ENCODE measurements at regions not wholly inside any gene's neighbourhood (a gene's known extent, or its start where the extent isn't known, plus 50 kb on each side); places are given as distances from the start of the nearest gene placed in this dataset.
"Not testable (repeated sequence)": the region's sequence is repeated elsewhere in the genome, so short reads cannot be mapped to it uniquely, and the experiment has no call there.

DNA sequence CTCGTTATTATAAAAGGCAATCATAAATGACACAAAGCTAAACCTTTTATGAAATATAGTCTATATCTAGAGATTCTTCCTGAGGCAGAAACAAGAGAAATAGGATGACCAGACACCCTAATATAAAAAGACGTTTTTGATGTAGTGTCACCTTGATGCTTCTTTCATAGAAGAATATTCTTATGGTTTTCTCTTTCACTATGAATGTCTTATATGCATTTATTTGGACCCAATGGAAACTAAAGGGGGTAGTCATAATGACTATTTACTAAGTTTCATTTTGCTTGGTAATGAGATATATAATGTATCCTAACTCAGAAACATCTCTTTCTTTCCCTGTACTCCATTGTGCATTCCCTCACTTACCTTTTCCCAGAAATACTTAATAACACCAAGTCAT lies 393.9 kb downstream of the RAP2B start:
- Mint-ChIP-seq H3K9me3 (peaks cover 26% of the 10 kb centered on the region), H3K36me3 (ENCODE audit: low read depth) (no peaks in the 10 kb centered on the region), H3K27ac (no peak overlapping the region), H3K27me3 (no peaks in the 10 kb centered on the region), H3K4me3 (no peak overlapping the region), H3K4me1 (ENCODE audit: low read depth) (no peaks in the 10 kb centered on the region)
- intact Hi-C loops (cut with micrococcal nuclease) = no loop called here

- H3K27ac Mint-ChIP-seq; H3K36me3 Mint-ChIP-seq (ENCODE audit: low read depth); intact Hi-C loops (cut with micrococcal nuclease); H3K4me1 Mint-ChIP-seq (ENCODE audit: low read depth); H3K4me3 Mint-ChIP-seq; H3K27me3 Mint-ChIP-seq: not testable (repeated sequence)
- peaks cover 43% of the 10 kb centered on the region for H3K9me3 Mint-ChIP-seq
Observed at GRCh38 chr3:153559366-153559765, 397.3 kb downstream of the RAP2B start.

- intact Hi-C loops (cut with micrococcal nuclease) = no loop called here
- Mint-ChIP-seq H3K4me3 (no peak overlapping the region), H3K36me3 (ENCODE audit: low read depth) (no peaks in the 10 kb centered on the region), H3K27me3 (peaks cover 1% of the 10 kb centered on the region), H3K4me1 (ENCODE audit: low read depth) (no peaks in the 10 kb centered on the region), H3K27ac (no peak overlapping the region), H3K9me3 (peaks cover 29% of the 10 kb centered on the region)
Observed at GRCh38 chr3:153567011-153567410, 405.0 kb downstream of the RAP2B start.

GRCh38 chr3:153567556-153567955 lies 405.5 kb downstream of the RAP2B start:
- Mint-ChIP-seq H3K4me3 (no peak overlapping the region), H3K36me3 (ENCODE audit: low read depth) (no peaks in the 10 kb centered on the region), H3K27ac (no peak overlapping the region), H3K9me3 (peaks cover 29% of the 10 kb centered on the region), H3K27me3 (peaks cover 1% of the 10 kb centered on the region), H3K4me1 (ENCODE audit: low read depth) (no peaks in the 10 kb centered on the region)
- intact Hi-C loops (cut with micrococcal nuclease) = no loop called here

DNA sequence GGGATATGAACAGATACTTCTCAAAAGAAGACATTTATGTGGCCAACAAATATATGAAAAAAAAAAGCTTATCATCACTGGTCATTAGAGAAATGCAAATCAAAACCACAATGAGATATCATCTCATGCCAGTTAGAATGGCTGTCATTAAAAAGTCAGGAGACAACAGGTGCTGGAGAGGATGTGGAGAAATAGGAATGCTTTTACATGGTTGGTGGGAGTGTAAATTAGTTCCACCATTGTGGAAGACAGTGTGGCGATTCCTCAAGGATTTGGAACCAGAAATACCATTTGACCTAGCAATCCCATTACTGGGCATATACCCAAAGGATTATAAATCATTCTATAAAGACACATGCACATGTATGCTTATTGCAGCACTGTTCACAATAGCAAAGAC lies 408.5 kb downstream of the RAP2B start:
- H3K9me3 Mint-ChIP-seq; H3K4me1 Mint-ChIP-seq (ENCODE audit: low read depth); H3K27ac Mint-ChIP-seq; H3K4me3 Mint-ChIP-seq; intact Hi-C loops (cut with micrococcal nuclease); H3K36me3 Mint-ChIP-seq (ENCODE audit: low read depth); H3K27me3 Mint-ChIP-seq: not testable (repeated sequence)

DNA sequence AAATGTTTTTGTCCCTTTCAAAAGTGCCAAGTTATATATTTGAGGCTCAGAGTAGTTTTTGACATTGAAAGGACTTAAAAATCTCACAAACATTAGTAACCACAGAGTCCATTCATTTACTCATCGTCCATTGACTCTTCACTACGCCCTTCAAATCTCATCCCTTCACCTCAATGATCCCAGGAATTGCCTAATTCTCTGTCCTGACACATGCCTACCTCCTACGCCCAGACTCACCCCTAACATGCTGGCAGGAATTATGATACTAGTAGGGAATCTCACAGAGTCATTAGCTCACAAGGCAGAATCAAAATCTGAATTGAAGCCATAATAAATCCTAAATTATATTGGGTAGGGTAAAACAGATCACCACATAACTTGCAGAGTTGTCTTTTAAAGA lies 410.1 kb downstream of the RAP2B start:
- no peaks in the 10 kb centered on the region for H3K9me3 Mint-ChIP-seq
- H3K27ac Mint-ChIP-seq = no peak overlapping the region

GRCh38 chr3:153572654-153573053 lies 410.6 kb downstream of the RAP2B start:
- H3K36me3 Mint-ChIP-seq (ENCODE audit: low read depth) = no peaks in the 10 kb centered on the region
- no peaks in the 10 kb centered on the region for H3K4me1 Mint-ChIP-seq (ENCODE audit: low read depth)
- H3K27ac Mint-ChIP-seq = no peak overlapping the region
- intact Hi-C loops (cut with micrococcal nuclease) = no loop called here
- H3K4me3 Mint-ChIP-seq = no peak overlapping the region
- H3K27me3 Mint-ChIP-seq = peaks cover 1% of the 10 kb centered on the region
- H3K9me3 Mint-ChIP-seq = no peaks in the 10 kb centered on the region

More for the DNA sequence above, 410.1 kb downstream of the RAP2B start:
- H3K36me3 Mint-ChIP-seq (ENCODE audit: low read depth) = no peaks in the 10 kb centered on the region
- H3K27me3 Mint-ChIP-seq = peaks cover 1% of the 10 kb centered on the region
- intact Hi-C loops (cut with micrococcal nuclease) = no loop called here
- no peaks in the 10 kb centered on the region for H3K4me1 Mint-ChIP-seq (ENCODE audit: low read depth)
- H3K4me3 Mint-ChIP-seq = no peak overlapping the region

DNA sequence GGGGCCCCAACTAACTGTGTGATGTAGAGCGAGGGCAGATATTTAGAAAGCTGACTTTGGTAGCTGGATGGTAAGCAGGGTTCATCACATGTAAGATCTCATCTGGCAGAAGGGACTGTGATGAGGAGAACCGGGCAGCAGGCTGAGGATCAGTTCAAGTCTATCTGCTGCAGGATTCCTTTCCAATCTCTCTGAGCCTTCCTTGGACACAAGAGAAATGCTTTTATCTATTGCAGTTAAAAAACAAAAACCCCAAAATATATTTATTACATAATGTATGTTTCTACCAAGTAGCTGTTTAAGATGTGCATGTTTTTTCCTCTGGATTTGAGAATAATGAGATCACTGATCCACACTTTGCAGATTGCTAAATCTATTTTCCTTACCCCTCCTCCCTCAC lies 411.5 kb downstream of the RAP2B start:
- Mint-ChIP-seq H3K4me3 (no peak overlapping the region), H3K27ac (no peak overlapping the region), H3K36me3 (ENCODE audit: low read depth) (no peaks in the 10 kb centered on the region), H3K4me1 (ENCODE audit: low read depth) (no peaks in the 10 kb centered on the region), H3K27me3 (peaks cover 1% of the 10 kb centered on the region), H3K9me3 (no peaks in the 10 kb centered on the region)
- intact Hi-C loops (cut with micrococcal nuclease) = no loop called here

DNA sequence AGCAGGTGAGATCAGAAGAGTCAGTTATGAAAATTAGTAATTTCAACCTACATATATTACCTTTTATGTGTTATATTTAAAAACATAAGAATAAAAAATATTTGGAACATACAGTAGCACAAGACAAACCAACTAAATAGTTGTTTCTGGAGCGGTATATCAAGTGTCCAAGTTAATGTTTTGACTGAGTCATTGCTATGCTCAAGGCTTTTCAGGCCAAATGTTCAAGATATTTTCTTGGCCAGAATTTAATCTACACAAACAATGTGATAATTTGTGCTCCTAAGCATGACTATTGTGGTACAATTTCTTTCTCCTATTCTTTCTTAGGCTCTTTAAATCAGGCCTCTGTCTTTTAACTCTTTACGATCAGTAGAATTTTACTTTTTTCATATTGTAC lies 412.4 kb downstream of the RAP2B start:
- Mint-ChIP-seq H3K27me3 (peaks cover 1% of the 10 kb centered on the region), H3K4me3 (no peak overlapping the region), H3K9me3 (no peaks in the 10 kb centered on the region), H3K27ac (no peak overlapping the region), H3K4me1 (ENCODE audit: low read depth) (no peaks in the 10 kb centered on the region), H3K36me3 (ENCODE audit: low read depth) (no peaks in the 10 kb centered on the region)
- intact Hi-C loops (cut with micrococcal nuclease) = no loop called here

DNA sequence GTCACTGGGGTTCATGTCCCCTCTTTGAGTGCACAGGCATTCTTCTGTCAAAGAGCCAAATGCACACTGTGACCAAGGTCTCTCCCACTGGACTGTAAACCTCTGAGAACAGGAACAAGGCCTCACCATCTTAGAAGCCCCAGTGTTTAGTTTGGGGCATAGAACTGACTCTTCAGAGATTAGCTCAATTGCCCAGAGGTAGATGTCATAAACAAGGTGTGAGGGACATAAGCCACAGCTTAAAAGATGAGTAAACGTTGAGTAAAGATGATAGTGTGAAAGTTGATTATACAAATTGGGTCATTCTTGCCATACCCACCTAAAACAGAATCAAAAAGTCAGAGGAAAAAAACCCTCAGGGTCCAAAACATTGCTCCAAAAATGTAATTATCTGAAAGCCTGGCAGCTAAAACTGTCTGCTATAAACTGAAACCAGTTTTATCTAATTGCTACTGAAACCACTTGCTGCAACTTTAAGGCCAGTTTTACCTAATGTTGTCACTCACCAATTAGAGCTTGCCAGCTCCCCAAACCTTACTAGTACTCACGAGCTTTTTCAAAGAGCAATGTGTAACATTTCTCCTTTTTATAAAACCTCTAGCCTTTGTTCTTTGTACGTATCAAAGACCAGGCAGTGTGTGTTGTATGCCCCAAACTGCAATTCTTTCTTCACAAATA lies 415.2 kb downstream of the RAP2B start:
- Mint-ChIP-seq H3K9me3 (no peaks in the 10 kb centered on the region), H3K4me1 (ENCODE audit: low read depth) (no peaks in the 10 kb centered on the region), H3K27me3 (no peaks in the 10 kb centered on the region), H3K27ac (no peak overlapping the region), H3K4me3 (no peak overlapping the region), H3K36me3 (ENCODE audit: low read depth) (no peaks in the 10 kb centered on the region)
- intact Hi-C loops (cut with micrococcal nuclease) = no loop called here

GRCh38 chr3:153578046-153578445 lies 416.0 kb downstream of the RAP2B start:
- H3K9me3 Mint-ChIP-seq = no peaks in the 10 kb centered on the region
- H3K4me1 Mint-ChIP-seq (ENCODE audit: low read depth) = no peaks in the 10 kb centered on the region
- no peak overlapping the region for H3K27ac Mint-ChIP-seq
- H3K4me3 Mint-ChIP-seq = no peak overlapping the region
- H3K36me3 Mint-ChIP-seq (ENCODE audit: low read depth) = no peaks in the 10 kb centered on the region
- intact Hi-C loops (cut with micrococcal nuclease) = no loop called here
- no peaks in the 10 kb centered on the region for H3K27me3 Mint-ChIP-seq

DNA sequence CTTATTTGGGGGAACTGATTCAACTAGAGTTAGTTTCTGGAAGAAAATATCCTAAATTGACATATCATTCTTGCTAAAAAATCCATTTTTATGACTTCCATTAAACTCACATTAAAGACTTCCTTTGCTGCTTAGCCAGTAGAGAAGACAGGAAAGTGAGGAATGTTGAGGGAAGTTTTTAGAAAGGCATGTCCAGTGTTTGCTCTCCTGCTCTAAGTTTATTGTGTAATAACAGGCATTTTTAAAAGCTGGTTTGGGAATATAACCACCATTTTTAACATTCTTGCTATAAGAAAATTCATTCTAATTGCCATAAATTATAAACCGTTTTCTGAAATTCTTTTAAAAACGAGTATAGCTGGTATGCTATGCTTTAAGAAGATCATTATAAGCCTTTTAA lies 428.0 kb downstream of the RAP2B start:
- Mint-ChIP-seq H3K9me3 (peaks cover 11% of the 10 kb centered on the region), H3K4me1 (ENCODE audit: low read depth) (peaks cover 13% of the 10 kb centered on the region), H3K27me3 (peaks cover 6% of the 10 kb centered on the region), H3K4me3 (no peak overlapping the region), H3K27ac (no peak overlapping the region), H3K36me3 (ENCODE audit: low read depth) (no peaks in the 10 kb centered on the region)
- intact Hi-C loops (cut with micrococcal nuclease) = no loop called here

DNA sequence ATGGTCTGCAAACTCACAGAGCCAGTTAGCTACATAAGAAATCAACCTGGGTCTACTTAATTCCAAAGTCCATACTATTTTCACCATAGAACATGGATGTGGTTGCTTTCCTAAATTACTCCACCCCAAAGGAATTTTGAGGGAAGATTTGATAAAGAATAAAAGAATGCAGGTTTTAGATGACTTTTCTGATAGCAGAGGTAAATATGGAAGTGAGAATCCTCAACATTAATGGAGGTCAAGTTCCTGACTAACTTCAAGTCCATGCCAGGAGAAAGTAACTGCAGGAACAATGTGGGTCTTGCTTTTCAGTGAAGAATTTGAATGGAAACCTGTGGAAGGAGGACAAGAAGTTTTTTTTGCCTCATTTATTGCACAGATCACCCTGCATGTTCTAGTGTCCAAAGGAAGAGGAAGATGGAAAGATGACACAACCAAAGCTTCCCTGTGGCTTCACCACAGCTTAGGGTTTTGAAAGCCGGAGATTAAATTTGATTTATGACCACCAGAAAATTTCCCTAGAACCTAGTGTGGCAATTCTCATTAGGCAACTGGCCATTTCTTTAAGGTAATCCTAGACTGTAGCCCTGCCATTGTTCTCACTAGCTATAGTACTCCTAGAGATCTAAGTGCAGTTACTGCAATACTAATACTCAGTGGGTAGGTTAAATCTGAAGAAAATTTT lies 429.7 kb downstream of the RAP2B start:
- Mint-ChIP-seq H3K36me3 (ENCODE audit: low read depth) (no peaks in the 10 kb centered on the region), H3K27ac (no peak overlapping the region), H3K9me3 (no peaks in the 10 kb centered on the region), H3K27me3 (peaks cover 6% of the 10 kb centered on the region), H3K4me3 (no peak overlapping the region), H3K4me1 (ENCODE audit: low read depth) (peaks cover 13% of the 10 kb centered on the region)
- intact Hi-C loops (cut with micrococcal nuclease) = no loop called here

DNA sequence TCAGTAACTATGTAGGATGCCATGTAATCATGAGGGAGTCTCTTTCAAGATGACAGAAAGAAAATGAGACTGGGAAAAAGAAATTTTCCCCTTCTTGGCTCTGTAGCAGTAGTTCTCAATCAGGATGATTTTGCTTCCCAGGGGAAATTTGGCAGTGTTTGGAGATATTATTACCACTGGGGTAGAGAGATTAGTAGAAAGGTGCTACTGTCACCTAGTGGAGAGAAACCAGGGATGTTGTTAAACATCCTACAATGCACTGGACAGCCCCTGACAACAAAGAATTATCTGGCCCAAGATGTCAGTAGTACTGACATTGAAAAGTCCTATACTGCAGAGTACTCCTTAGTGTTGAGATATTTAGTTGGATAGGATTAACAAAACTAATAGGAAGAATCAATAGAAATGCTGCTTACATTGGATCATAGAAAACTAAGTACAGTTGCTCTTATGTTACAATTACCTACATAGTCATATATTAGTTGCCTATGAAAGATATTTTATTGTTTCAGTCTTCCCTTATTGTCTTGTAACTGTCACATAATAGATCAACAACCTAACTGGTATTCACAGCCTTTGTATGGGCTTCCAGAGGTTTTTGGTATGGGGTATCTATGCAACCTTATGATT lies 433.3 kb downstream of the RAP2B start:
- intact Hi-C loops (cut with micrococcal nuclease) = loop anchor here (5.0 kb wide), 3 partner anchors 298 to 553 kb away; no protein-coding TSS in a partner anchor
- H3K27ac Mint-ChIP-seq = no peak overlapping the region
- H3K4me3 Mint-ChIP-seq = no peak overlapping the region
- H3K36me3 Mint-ChIP-seq (ENCODE audit: low read depth) = no peaks in the 10 kb centered on the region
- peaks cover 20% of the 10 kb centered on the region for H3K4me1 Mint-ChIP-seq (ENCODE audit: low read depth)
- no peaks in the 10 kb centered on the region for H3K9me3 Mint-ChIP-seq
- peaks cover 2% of the 10 kb centered on the region for H3K27me3 Mint-ChIP-seq
